ENCODE measurements at regions not wholly inside any gene's neighbourhood (a gene's known extent, or its start where the extent isn't known, plus 50 kb on each side); places are given as distances from the start of the nearest gene placed in this dataset.

DNA sequence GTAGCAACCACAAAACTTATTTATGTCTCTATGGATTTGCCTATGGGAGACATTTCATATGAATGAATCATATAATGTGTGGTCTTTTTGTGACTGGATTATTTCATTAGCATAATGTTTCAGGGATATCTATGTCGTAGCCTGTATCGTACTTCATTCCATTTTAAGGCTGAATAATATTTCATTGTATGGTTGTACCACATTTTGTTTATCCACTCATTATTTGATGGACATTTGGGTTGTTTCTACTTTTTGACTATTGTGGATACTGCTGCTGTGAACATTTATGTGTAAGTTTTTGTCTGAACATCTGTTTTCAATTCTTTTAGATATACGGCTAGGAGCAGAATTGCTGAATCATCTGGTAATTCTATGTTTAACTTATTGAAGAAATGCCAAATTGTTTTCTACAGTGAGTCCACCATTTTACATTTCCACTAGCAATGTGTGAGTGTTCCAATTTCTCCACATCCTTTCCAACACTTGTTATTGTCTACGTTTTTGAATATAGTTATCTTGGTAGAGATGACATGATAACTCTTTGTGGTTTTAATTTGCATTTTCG, 134.4 kb upstream of the DAZL start:
- Mint-ChIP-seq H3K27ac (no peak overlapping the region), H3K27me3 (no peaks in the 10 kb centered on the region), H3K36me3 (no peaks in the 10 kb centered on the region), H3K4me3 (no peak overlapping the region), H3K4me1 (ENCODE audit: unreplicated experiment) (no peaks in the 10 kb centered on the region), H3K9me3 (peaks cover 7% of the 10 kb centered on the region)
- TF ChIP-seq, protein P1, sequence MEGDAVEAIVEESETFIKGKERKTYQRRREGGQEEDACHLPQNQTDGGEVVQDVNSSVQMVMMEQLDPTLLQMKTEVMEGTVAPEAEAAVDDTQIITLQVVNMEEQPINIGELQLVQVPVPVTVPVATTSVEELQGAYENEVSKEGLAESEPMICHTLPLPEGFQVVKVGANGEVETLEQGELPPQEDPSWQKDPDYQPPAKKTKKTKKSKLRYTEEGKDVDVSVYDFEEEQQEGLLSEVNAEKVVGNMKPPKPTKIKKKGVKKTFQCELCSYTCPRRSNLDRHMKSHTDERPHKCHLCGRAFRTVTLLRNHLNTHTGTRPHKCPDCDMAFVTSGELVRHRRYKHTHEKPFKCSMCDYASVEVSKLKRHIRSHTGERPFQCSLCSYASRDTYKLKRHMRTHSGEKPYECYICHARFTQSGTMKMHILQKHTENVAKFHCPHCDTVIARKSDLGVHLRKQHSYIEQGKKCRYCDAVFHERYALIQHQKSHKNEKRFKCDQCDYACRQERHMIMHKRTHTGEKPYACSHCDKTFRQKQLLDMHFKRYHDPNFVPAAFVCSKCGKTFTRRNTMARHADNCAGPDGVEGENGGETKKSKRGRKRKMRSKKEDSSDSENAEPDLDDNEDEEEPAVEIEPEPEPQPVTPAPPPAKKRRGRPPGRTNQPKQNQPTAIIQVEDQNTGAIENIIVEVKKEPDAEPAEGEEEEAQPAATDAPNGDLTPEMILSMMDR (conservative IDR thresholded peaks at IDR 0.05) = no peak
- DNase-seq (ENCODE audit: extremely low spot score, unreplicated experiment) = no peak

DNA sequence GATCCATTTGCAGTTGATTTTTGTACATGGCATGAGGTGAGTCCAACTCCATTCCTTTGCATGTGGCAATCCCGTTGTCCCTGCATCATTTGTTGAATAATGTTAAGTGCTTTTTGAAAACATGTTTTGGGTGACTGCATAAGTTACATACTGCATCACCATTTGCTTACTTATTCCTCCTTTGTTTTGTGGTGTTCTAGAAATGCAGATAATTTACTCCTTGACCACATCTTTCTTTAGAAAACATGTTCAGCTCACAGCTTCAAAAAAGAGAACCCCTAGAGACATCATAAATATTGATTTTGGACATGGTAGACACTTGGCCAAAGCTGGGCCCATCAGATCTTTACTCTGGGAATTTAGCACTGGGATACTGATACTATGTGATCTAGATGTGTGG, 135.3 kb upstream of the DAZL start:
- Mint-ChIP-seq H3K27me3 (no peaks in the 10 kb centered on the region), H3K9me3 (peaks cover 7% of the 10 kb centered on the region), H3K4me1 (ENCODE audit: unreplicated experiment) (no peaks in the 10 kb centered on the region), H3K36me3 (no peaks in the 10 kb centered on the region), H3K4me3 (no peak overlapping the region), H3K27ac (no peak overlapping the region)
- TF ChIP-seq, protein P1 (conservative IDR thresholded peaks at IDR 0.05) = no peak
- no peak for DNase-seq (ENCODE audit: extremely low spot score, unreplicated experiment)

DNA sequence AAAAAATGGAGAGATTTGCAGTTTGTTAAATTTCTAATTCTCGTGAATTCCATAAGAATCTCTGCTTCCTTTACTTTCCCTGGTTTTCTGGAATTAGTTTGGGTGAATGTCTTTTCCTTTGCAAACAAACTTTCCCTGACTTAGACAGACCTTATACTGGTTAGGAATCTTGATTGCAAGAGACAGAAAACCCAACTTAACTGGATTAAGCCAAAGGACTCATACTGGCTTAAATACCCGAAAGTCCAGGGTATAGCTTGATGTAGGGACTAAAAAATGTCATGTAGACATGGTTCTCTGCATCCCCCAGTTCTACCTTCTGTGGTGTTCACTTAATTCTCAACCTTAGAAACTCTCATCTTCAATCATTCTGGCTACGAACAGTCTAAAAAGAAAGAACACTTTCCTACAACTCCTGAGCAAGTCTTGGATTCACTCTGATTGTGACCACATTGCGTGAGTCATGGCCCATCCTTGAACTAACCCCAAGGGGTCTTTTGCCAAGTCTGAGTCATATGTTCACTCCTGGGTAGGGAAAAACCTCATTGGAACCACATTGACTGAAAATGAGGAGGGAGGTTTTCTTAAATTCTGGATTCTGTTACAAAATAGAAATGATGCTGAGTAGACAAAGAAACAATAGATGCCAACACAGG, 136.0 kb upstream of the DAZL start:
- peaks cover 7% of the 10 kb centered on the region for H3K9me3 Mint-ChIP-seq
- no peak for DNase-seq (ENCODE audit: extremely low spot score, unreplicated experiment)
- H3K27ac Mint-ChIP-seq = no peak overlapping the region
- H3K4me3 Mint-ChIP-seq = no peak overlapping the region
- H3K27me3 Mint-ChIP-seq = no peaks in the 10 kb centered on the region
- no peaks in the 10 kb centered on the region for H3K36me3 Mint-ChIP-seq
- TF ChIP-seq, protein P1 (conservative IDR thresholded peaks at IDR 0.05) = no peak
- no peaks in the 10 kb centered on the region for H3K4me1 Mint-ChIP-seq (ENCODE audit: unreplicated experiment)

DNA sequence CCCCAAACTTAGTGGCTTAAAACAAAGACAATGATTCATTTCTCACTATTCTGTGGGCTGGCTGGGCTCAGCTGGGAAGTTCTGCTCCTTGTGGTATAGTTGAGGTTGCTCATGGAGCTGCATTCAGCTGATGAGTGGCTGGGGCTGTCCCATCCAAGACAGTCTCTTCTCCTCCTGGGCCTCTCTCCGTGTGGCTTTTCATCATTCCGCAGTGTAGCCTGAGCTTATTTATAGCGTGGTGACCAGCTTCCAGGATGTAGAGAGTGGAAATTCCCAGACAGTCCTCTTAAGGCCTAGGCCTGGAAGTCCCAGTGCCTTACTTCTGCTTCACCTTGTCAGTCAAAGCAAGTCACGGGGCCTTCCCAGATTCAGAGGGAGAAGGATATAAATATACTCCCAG, 136.7 kb upstream of the DAZL start:
- H3K4me3 Mint-ChIP-seq = no peak overlapping the region
- no peak for DNase-seq (ENCODE audit: extremely low spot score, unreplicated experiment)
- TF ChIP-seq, protein P1 (conservative IDR thresholded peaks at IDR 0.05) = no peak
- H3K4me1 Mint-ChIP-seq (ENCODE audit: unreplicated experiment) = no peaks in the 10 kb centered on the region
- peaks cover 7% of the 10 kb centered on the region for H3K9me3 Mint-ChIP-seq
- no peaks in the 10 kb centered on the region for H3K36me3 Mint-ChIP-seq
- H3K27me3 Mint-ChIP-seq = no peaks in the 10 kb centered on the region
- no peak overlapping the region for H3K27ac Mint-ChIP-seq

DNA sequence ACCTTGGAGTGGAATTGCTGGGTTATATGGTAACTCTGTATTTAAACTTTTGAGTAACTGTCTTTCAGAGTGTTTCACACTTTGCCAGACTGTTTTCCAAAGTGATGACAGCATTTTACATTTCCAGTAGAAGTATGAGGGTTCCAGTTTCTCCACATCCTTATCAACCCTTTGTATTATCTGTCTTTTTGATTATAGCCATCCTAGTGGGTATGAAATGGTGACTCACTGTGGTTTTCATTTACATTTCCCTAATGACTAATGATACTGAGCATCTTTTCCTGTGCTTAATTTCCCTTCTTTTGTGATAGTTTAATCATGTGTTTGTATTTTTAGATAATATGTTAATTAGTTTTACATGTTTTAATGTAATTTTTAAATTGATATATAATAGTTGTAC, 138.1 kb upstream of the DAZL start:
- no peak for DNase-seq (ENCODE audit: extremely low spot score, unreplicated experiment)
- Mint-ChIP-seq H3K36me3 (no peaks in the 10 kb centered on the region), H3K9me3 (peaks cover 7% of the 10 kb centered on the region), H3K4me3 (no peak overlapping the region), H3K27me3 (no peaks in the 10 kb centered on the region), H3K27ac (no peak overlapping the region), H3K4me1 (ENCODE audit: unreplicated experiment) (no peaks in the 10 kb centered on the region)
- TF ChIP-seq, protein P1 (conservative IDR thresholded peaks at IDR 0.05) = no peak

All from type B pancreatic cell (in vitro differentiated cells).